ENCODE measurements at regions not wholly inside any gene's neighbourhood (a gene's known extent, or its start where the extent isn't known, plus 50 kb on each side); places are given as distances from the start of the nearest gene placed in this dataset.

GRCh38 chr11:133601641-133602040, 69.3 kb upstream of the OPCML start:
- TF ChIP-seq CTCF (IDR thresholded peaks at IDR 0.05): no peak
- H3K4me3 ChIP-seq (ENCODE audit: low read depth, low read length): no peak overlapping the region

GRCh38 chr11:133600786-133601185, 68.5 kb upstream of the OPCML start:
- H3K9ac ChIP-seq: no peak overlapping the region
- no peaks in the 10 kb centered on the region for H3K79me2 ChIP-seq
- H3K27ac ChIP-seq: no peak overlapping the region
- H3K4me1 ChIP-seq: no peaks in the 10 kb centered on the region
- no peak for TF ChIP-seq CTCF (IDR thresholded peaks at IDR 0.05)
- H3K27me3 ChIP-seq (ENCODE audit: control insufficient read depth, insufficient read depth, low read length): no peaks in the 10 kb centered on the region
- H3K4me2 ChIP-seq (ENCODE audit: low read length): no peak overlapping the region
- no peaks in the 10 kb centered on the region for H3K9me3 ChIP-seq (ENCODE audit: control insufficient read depth, low read length)
- H3K4me3 ChIP-seq (ENCODE audit: low read depth, low read length): no peak overlapping the region
- H2AFZ ChIP-seq: no peak overlapping the region
- H3K36me3 ChIP-seq (ENCODE audit: control insufficient read depth, insufficient read depth, low read length): no peaks in the 10 kb centered on the region

More at GRCh38 chr11:133601641-133602040, 69.3 kb upstream of the OPCML start:
- no peak overlapping the region for H3K9ac ChIP-seq
- H3K27me3 ChIP-seq (ENCODE audit: control insufficient read depth, insufficient read depth, low read length): no peaks in the 10 kb centered on the region
- H3K27ac ChIP-seq: no peak overlapping the region
- H3K79me2 ChIP-seq: no peaks in the 10 kb centered on the region
- no peaks in the 10 kb centered on the region for H3K36me3 ChIP-seq (ENCODE audit: control insufficient read depth, insufficient read depth, low read length)
- no peaks in the 10 kb centered on the region for H3K4me1 ChIP-seq
- no peaks in the 10 kb centered on the region for H3K9me3 ChIP-seq (ENCODE audit: control insufficient read depth, low read length)
- H2AFZ ChIP-seq: no peak overlapping the region
- no peak overlapping the region for H3K4me2 ChIP-seq (ENCODE audit: low read length)

GRCh38 chr11:133600306-133600705, 68.0 kb upstream of the OPCML start:
- no peak for TF ChIP-seq CTCF (IDR thresholded peaks at IDR 0.05)
- Histone ChIP-seq H3K79me2 (no peaks in the 10 kb centered on the region), H2AFZ (no peak overlapping the region), H3K4me1 (no peaks in the 10 kb centered on the region), H3K27ac (no peak overlapping the region), H3K36me3 (ENCODE audit: control insufficient read depth, insufficient read depth, low read length) (no peaks in the 10 kb centered on the region), H3K27me3 (ENCODE audit: control insufficient read depth, insufficient read depth, low read length) (no peaks in the 10 kb centered on the region), H3K9me3 (ENCODE audit: control insufficient read depth, low read length) (no peaks in the 10 kb centered on the region), H3K4me2 (ENCODE audit: low read length) (no peak overlapping the region), H3K9ac (no peak overlapping the region), H3K4me3 (ENCODE audit: low read depth, low read length) (no peak overlapping the region)

- no peaks in the 10 kb centered on the region for H3K4me1 ChIP-seq
- no peak overlapping the region for H2AFZ ChIP-seq
- no peak overlapping the region for H3K4me3 ChIP-seq (ENCODE audit: low read depth, low read length)
- H3K79me2 ChIP-seq: no peaks in the 10 kb centered on the region
- TF ChIP-seq CTCF (IDR thresholded peaks at IDR 0.05): no peak
- no peaks in the 10 kb centered on the region for H3K36me3 ChIP-seq (ENCODE audit: control insufficient read depth, insufficient read depth, low read length)
- no peaks in the 10 kb centered on the region for H3K27me3 ChIP-seq (ENCODE audit: control insufficient read depth, insufficient read depth, low read length)
- no peak overlapping the region for H3K27ac ChIP-seq
- no peaks in the 10 kb centered on the region for H3K9me3 ChIP-seq (ENCODE audit: control insufficient read depth, low read length)
- H3K4me2 ChIP-seq (ENCODE audit: low read length): no peak overlapping the region
- H3K9ac ChIP-seq: no peak overlapping the region
Observed at GRCh38 chr11:133598906-133599305, 66.6 kb upstream of the OPCML start.

GRCh38 chr11:133597236-133597635, 64.9 kb upstream of the OPCML start:
- Histone ChIP-seq H3K4me3 (ENCODE audit: low read depth, low read length) (no peak overlapping the region), H3K27ac (no peak overlapping the region), H3K4me2 (ENCODE audit: low read length) (no peak overlapping the region), H3K27me3 (ENCODE audit: control insufficient read depth, insufficient read depth, low read length) (no peaks in the 10 kb centered on the region), H2AFZ (no peak overlapping the region), H3K9ac (no peak overlapping the region), H3K9me3 (ENCODE audit: control insufficient read depth, low read length) (no peaks in the 10 kb centered on the region), H3K4me1 (no peaks in the 10 kb centered on the region), H3K79me2 (no peaks in the 10 kb centered on the region), H3K36me3 (ENCODE audit: control insufficient read depth, insufficient read depth, low read length) (no peaks in the 10 kb centered on the region)
- no peak for TF ChIP-seq CTCF (IDR thresholded peaks at IDR 0.05)

Data from parathyroid adenoma (tissue), 2 donors.